Astrocyte of the spinal cord (primary cell): ENCODE measurements at regions not wholly inside any gene's neighbourhood (a gene's known extent, or its start where the extent isn't known, plus 50 kb on each side); places are given as distances from the start of the nearest gene placed in this dataset.
"Not testable (repeated sequence)": the region's sequence is repeated elsewhere in the genome, so short reads cannot be mapped to it uniquely, and the experiment has no call there.

ENCODE experiments used
- DNase-seq: peaks from one replicate; pipeline ENCODE4 v3.0.0; 2011; ENCODE audit warnings: low read depth, low spot score
- H3K4me3 ChIP-seq: 2 replicates; pipeline ENCODE4 v1.5.1; 2011; ENCODE audit warnings: low read depth, mild to moderate bottlenecking, low read length, moderate library complexity
- CTCF ChIP-seq: IDR thresholded peaks from 2 replicates; pipeline ENCODE4 v1.5.1; 2012; ENCODE audit warnings: low read depth, mild to moderate bottlenecking, low read length, inconsistent platforms
- in situ Hi-C: cut with HindIII; loops from 2 replicates; pipeline ENCODE4 v1.10.0; 2017; ENCODE audit warnings: low sequenced_read_pairs

GRCh38 chr22:11626422-11626773 is 3901.6 kb upstream of the OR11H1 start:
- no peak for TF ChIP-seq CTCF
- in situ Hi-C loops = no loop called here
- DNase-seq = no peak
- no peak overlapping the region for H3K4me3 ChIP-seq

- H3K4me3 ChIP-seq, DNase-seq, in situ Hi-C loops: not testable (repeated sequence)
These were observed 3901.0 kb upstream of the OR11H1 start for GRCh38 chr22:11627036-11627435.

- in situ Hi-C loops = no loop called here
- no peak overlapping the region for H3K4me3 ChIP-seq
- peak; percentile 5 for DNase-seq
These were observed 3900.6 kb upstream of the OR11H1 start for GRCh38 chr22:11627436-11627797.

GRCh38 chr22:11627798-11628650 is 3900.0 kb upstream of the OR11H1 start:
- H3K4me3 ChIP-seq = no peak overlapping the region
- in situ Hi-C loops = no loop called here
- no peak for DNase-seq
- TF ChIP-seq CTCF = no peak

More at GRCh38 chr22:11627436-11627797, 3900.6 kb upstream of the OR11H1 start:
- TF ChIP-seq CTCF = no peak

- in situ Hi-C loops = no loop called here
- TF ChIP-seq CTCF = no peak
- DNase-seq = no peak
- no peak overlapping the region for H3K4me3 ChIP-seq
These were observed 3899.1 kb upstream of the OR11H1 start for GRCh38 chr22:11628651-11629511.

- H3K4me3 ChIP-seq = no peak overlapping the region
- DNase-seq = no peak
- no peak for TF ChIP-seq CTCF
- in situ Hi-C loops = no loop called here
These were observed 3898.2 kb upstream of the OR11H1 start for GRCh38 chr22:11629661-11630385.

GRCh38 chr22:11630386-11631084 is 3897.5 kb upstream of the OR11H1 start:
- in situ Hi-C loops = not testable (repeated sequence)

More at GRCh38 chr22:11630386-11631084, 3897.5 kb upstream of the OR11H1 start:
- not testable (repeated sequence) for H3K4me3 ChIP-seq
- DNase-seq = peak; percentile 3
